ENCODE measurements at regions not wholly inside any gene's neighbourhood (a gene's known extent, or its start where the extent isn't known, plus 50 kb on each side); places are given as distances from the start of the nearest gene placed in this dataset.

DNA sequence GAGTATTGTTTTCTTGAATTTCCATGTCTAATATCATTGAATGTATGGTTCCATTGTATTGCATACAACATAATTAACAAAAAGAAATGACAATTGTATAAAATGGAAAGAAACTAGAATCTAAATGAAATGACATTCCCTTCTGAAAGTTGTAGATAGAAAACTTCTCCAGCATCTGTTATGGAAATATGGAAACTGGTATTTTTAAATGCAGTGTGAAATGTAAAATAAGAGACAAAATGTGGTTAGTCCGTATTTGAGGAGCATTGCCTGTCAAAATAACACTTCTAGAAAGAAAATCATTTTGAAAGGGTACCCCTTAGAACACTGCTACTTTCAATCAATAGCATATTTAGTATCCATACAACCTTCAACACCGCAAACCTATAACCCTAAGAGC lies 286.3 kb upstream of the CELF2 start:
- no peaks in the 10 kb centered on the region for H3K27me3 ChIP-seq (ENCODE audit: insufficient read depth, poor library complexity, severe bottlenecking)
- DNase-seq (ENCODE audit: low read depth in 1 of 2, low spot score in 1 of 2) = no peak
- TF ChIP-seq, protein P1, sequence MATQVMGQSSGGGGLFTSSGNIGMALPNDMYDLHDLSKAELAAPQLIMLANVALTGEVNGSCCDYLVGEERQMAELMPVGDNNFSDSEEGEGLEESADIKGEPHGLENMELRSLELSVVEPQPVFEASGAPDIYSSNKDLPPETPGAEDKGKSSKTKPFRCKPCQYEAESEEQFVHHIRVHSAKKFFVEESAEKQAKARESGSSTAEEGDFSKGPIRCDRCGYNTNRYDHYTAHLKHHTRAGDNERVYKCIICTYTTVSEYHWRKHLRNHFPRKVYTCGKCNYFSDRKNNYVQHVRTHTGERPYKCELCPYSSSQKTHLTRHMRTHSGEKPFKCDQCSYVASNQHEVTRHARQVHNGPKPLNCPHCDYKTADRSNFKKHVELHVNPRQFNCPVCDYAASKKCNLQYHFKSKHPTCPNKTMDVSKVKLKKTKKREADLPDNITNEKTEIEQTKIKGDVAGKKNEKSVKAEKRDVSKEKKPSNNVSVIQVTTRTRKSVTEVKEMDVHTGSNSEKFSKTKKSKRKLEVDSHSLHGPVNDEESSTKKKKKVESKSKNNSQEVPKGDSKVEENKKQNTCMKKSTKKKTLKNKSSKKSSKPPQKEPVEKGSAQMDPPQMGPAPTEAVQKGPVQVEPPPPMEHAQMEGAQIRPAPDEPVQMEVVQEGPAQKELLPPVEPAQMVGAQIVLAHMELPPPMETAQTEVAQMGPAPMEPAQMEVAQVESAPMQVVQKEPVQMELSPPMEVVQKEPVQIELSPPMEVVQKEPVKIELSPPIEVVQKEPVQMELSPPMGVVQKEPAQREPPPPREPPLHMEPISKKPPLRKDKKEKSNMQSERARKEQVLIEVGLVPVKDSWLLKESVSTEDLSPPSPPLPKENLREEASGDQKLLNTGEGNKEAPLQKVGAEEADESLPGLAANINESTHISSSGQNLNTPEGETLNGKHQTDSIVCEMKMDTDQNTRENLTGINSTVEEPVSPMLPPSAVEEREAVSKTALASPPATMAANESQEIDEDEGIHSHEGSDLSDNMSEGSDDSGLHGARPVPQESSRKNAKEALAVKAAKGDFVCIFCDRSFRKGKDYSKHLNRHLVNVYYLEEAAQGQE (IDR thresholded peaks at IDR 0.05; ENCODE audit: insufficient replicate concordance, low read depth) = no peak

DNA sequence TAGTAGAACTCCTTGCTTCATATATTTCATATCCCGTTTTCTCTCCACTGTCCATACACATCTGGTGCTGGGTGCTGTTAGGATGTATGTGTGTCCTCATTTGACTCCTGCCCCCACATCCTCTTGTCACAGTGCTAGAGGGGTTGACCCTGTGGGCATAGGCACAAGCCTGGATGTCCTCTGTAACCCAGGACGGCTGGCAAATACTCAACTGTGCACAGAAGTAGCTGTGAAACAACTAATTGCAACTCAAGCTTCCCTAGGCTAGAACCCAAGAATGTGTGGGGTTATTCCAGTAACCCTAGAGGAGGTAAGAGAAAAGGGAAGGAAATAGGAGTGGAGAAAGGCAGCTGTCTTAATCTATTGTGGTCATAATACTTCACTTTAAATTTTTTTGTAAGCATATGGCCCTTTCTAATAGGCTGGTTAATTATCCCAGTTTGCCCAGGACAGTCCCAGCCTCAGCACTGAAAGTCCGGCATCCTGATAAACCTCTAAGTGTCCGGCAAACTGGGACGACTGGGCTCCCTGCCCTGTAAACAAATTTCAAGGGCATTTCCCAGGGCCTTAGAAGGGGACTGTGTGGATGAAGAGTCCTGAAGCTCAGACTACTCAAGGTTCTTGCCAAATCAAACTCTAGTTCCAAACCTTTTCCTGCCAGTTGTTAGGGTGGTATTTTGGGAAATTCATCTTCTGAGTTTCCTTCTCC lies 283.2 kb upstream of the CELF2 start:
- peak in 1 of 2 experiments; percentile 17 for DNase-seq (ENCODE audit: low read depth in 1 of 2, low spot score in 1 of 2)
- TF ChIP-seq GABPA (IDR thresholded peaks at IDR 0.05; ENCODE audit: low read depth) (no peak), POLR2AphosphoS5 (IDR thresholded peaks at IDR 0.05; ENCODE audit: low read depth) (no peak), SPI1 (IDR thresholded peaks at IDR 0.05; ENCODE audit: borderline replicate concordance, low read depth) (no peak)
- TF ChIP-seq, protein P2, sequence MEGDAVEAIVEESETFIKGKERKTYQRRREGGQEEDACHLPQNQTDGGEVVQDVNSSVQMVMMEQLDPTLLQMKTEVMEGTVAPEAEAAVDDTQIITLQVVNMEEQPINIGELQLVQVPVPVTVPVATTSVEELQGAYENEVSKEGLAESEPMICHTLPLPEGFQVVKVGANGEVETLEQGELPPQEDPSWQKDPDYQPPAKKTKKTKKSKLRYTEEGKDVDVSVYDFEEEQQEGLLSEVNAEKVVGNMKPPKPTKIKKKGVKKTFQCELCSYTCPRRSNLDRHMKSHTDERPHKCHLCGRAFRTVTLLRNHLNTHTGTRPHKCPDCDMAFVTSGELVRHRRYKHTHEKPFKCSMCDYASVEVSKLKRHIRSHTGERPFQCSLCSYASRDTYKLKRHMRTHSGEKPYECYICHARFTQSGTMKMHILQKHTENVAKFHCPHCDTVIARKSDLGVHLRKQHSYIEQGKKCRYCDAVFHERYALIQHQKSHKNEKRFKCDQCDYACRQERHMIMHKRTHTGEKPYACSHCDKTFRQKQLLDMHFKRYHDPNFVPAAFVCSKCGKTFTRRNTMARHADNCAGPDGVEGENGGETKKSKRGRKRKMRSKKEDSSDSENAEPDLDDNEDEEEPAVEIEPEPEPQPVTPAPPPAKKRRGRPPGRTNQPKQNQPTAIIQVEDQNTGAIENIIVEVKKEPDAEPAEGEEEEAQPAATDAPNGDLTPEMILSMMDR (IDR thresholded peaks at IDR 0.05; ENCODE audit: insufficient read depth, low read length) = no peak
- TF ChIP-seq, protein P1 (IDR thresholded peaks at IDR 0.05; ENCODE audit: insufficient replicate concordance, low read depth) = no peak
- H3K4me3 ChIP-seq (replicated peaks; ENCODE audit: insufficient read depth, low read length) = no peak overlapping the region
- no peaks in the 10 kb centered on the region for H3K27me3 ChIP-seq (ENCODE audit: insufficient read depth, poor library complexity, severe bottlenecking)
- no peak overlapping the region for H3K27ac ChIP-seq (replicated peaks)

More for the DNA sequence above, 286.3 kb upstream of the CELF2 start:
- no peak overlapping the region for H3K27ac ChIP-seq (replicated peaks)
- H3K4me3 ChIP-seq (replicated peaks; ENCODE audit: insufficient read depth, low read length) = no peak overlapping the region

DNA sequence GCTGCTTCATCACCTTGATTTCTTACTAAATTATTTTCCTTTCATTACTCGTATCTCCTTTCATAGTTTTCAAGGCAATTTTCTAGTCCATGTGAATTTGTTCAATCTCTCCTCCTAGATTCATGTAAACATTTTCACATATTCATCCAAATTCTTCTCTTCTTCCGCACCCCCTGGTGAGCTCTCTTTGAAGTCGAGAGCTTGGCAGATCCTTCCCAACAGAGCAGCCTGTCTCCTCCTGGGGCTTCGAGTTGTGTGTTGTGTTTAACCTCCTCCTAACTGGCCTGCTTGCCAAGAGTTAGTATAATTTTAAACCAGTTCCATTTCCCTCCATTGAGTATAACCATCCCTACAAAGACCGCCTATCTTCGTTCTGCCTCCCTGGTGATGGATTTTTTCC lies 272.4 kb upstream of the CELF2 start:
- DNase-seq (ENCODE audit: low read depth in 1 of 2, low spot score in 1 of 2) = no peak
- TF ChIP-seq, protein P2 (IDR thresholded peaks at IDR 0.05; ENCODE audit: insufficient read depth, low read length) = no peak
- no peak for TF ChIP-seq GABPA (IDR thresholded peaks at IDR 0.05; ENCODE audit: low read depth)
- TF ChIP-seq, protein P1 (IDR thresholded peaks at IDR 0.05; ENCODE audit: insufficient replicate concordance, low read depth) = no peak
- TF ChIP-seq POLR2AphosphoS5 (IDR thresholded peaks at IDR 0.05; ENCODE audit: low read depth) = no peak
- TF ChIP-seq SPI1 (IDR thresholded peaks at IDR 0.05; ENCODE audit: borderline replicate concordance, low read depth) = no peak
- no peak overlapping the region for H3K4me3 ChIP-seq (replicated peaks; ENCODE audit: insufficient read depth, low read length)

More for the DNA sequence above, 272.4 kb upstream of the CELF2 start:
- no peak overlapping the region for H3K27ac ChIP-seq (replicated peaks)
- no peaks in the 10 kb centered on the region for H3K27me3 ChIP-seq (ENCODE audit: insufficient read depth, poor library complexity, severe bottlenecking)

All from HL-60 (cell line).